Activated CD4-positive, alpha-beta memory T cell treated with anti-CD3 and anti-CD28 coated beads for 36 hours (primary cell): ENCODE measurements at regions not wholly inside any gene's neighbourhood (a gene's known extent, or its start where the extent isn't known, plus 50 kb on each side); places are given as distances from the start of the nearest gene placed in this dataset.

Experiments used
- CTCF ChIA-PET: fragments of 350-600 bp; sonication (Branson Sonifier 250); formaldehyde crosslinking; loops from one replicate; lab custom pipeline; 2021; ENCODE audit warnings: antibody characterized with exemption, inconsistent platforms; lab: Charles Lee
- POLR2A ChIA-PET: fragments of 350-600 bp; sonication (Branson Sonifier 250); formaldehyde crosslinking; loops from one replicate; lab custom pipeline; 2021; ENCODE audit warnings: antibody characterized with exemption; lab: Charles Lee
- DNase-seq: peaks from one replicate; pipeline ENCODE4 v3.0.0-alpha.2; 2020
- H3K27ac Mint-ChIP-seq: one replicate; pipeline ENCODE4 v1.8.0; 2021; ENCODE audit warnings: mixed read lengths
- H3K27me3 Mint-ChIP-seq: one replicate; pipeline ENCODE4 v1.8.0; 2021; ENCODE audit warnings: mixed read lengths
- H3K36me3 Mint-ChIP-seq: one replicate; pipeline ENCODE4 v1.8.0; 2021; ENCODE audit warnings: mixed read lengths
- H3K4me1 Mint-ChIP-seq: one replicate; pipeline ENCODE4 v1.8.0; 2021; ENCODE audit warnings: low read depth, mixed read lengths
- H3K4me3 Mint-ChIP-seq: one replicate; pipeline ENCODE4 v1.8.0; 2021; ENCODE audit warnings: mild to moderate bottlenecking, mixed read lengths
- H3K9me3 Mint-ChIP-seq: one replicate; pipeline ENCODE4 v1.8.0; 2021; ENCODE audit warnings: mixed read lengths
- intact Hi-C: fragments of 100-400 bp; cut with micrococcal nuclease; formaldehyde crosslinking; loops from one replicate; pipeline ENCODE4 v1.15.1; 2023

GRCh38 chrX:78213331-78213730, 73.9 kb upstream of the TAF9B start:
- Mint-ChIP-seq H3K4me1 (no peaks in the 10 kb centered on the region), H3K27me3 (no peaks in the 10 kb centered on the region), H3K4me3 (no peak overlapping the region), H3K27ac (no peak overlapping the region), H3K36me3 (no peaks in the 10 kb centered on the region), H3K9me3 (peaks cover 3% of the 10 kb centered on the region)
- no peak for DNase-seq
- intact Hi-C loops = no loop called here
- CTCF ChIA-PET = no interaction called here
- POLR2A ChIA-PET = no interaction called here

- no peaks in the 10 kb centered on the region for H3K27me3 Mint-ChIP-seq
- ChIA-PET POLR2A (no interaction called here), CTCF (interaction anchor here (0.7 to 0.9 kb wide), 3 partner anchors 9 to 67 kb away, joined by 3 to 4 read pairs (median 3); no protein-coding TSS in a partner anchor)
- no peaks in the 10 kb centered on the region for H3K36me3 Mint-ChIP-seq
- no peaks in the 10 kb centered on the region for H3K9me3 Mint-ChIP-seq
- no peak overlapping the region for H3K27ac Mint-ChIP-seq
- no peak overlapping the region for H3K4me3 Mint-ChIP-seq
- intact Hi-C loops = no loop called here
- no peaks in the 10 kb centered on the region for H3K4me1 Mint-ChIP-seq
- peak; percentile 9 for DNase-seq
Observed at GRCh38 chrX:78199851-78200250, 60.4 kb upstream of the TAF9B start.
